ENCODE measurements at regions not wholly inside any gene's neighbourhood (a gene's known extent, or its start where the extent isn't known, plus 50 kb on each side); places are given as distances from the start of the nearest gene placed in this dataset.

DNA sequence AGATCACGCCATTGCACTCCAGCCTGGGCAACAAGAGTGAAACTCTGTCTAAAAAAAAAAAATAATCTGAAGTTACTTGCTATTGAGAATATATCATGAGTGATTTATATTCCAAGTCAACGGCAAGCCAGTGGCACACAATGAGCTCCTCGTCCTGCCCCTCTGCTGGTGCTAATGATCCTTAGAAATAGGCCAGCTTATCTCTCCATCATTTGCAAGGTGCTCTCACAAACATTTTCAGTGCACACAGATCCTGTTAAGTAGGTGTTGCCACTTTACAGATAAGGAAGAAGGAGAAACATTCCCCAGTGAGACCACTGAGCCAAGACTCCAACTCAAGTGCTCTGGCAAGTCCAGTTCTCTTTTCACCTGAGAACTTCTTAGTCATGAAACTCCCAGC lies 91.3 kb upstream of the GPR45 start:
- ATAC-seq (no peak), DNase-seq (no peak)
- Mint-ChIP-seq H3K36me3 (no peaks in the 10 kb centered on the region), H3K27ac (no peak overlapping the region), H3K9me3 (ENCODE audit: low read depth) (no peaks in the 10 kb centered on the region), H3K4me3 (no peak overlapping the region), H3K27me3 (peaks cover 44% of the 10 kb centered on the region), H3K4me1 (no peaks in the 10 kb centered on the region)
- CTCF ChIA-PET: no interaction called here

DNA sequence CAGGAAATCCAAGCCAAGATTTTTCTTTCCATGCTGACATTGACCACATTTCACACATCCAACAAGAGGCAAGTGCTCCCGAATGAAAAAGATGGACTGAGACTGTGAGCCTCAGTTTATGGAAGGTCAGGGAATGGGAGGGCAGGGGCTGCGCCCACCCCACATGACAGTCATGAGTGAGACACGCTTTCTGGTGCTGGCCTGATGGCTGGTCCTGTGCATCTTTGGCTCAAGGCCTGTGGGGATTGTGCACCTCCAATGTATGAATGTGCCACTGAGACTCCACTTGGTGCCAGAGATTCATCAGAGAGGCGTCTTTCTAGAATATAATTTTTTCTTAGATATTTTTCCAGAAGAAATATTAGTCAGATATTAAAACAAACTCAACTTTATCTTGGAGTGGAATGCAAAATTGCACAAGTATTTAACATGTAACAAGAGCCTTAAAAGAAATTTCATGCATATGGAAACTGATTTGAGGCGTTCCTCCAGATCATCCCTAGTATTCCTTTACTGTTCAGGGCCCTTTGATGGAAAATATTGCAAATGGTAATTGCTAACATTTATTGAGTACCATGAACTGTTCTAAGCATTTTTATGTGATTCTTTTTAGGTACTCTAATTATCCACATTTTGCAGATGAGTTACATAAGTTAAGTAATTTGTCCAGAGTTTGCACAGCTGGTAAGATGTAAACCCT lies 87.3 kb upstream of the GPR45 start:
- ATAC-seq (no peak), DNase-seq (no peak)
- no peak overlapping the region for H3K27ac Mint-ChIP-seq
- H3K36me3 Mint-ChIP-seq: no peaks in the 10 kb centered on the region
- peaks cover 49% of the 10 kb centered on the region for H3K27me3 Mint-ChIP-seq
- no peaks in the 10 kb centered on the region for H3K4me1 Mint-ChIP-seq
- H3K4me3 Mint-ChIP-seq: no peak overlapping the region
- CTCF ChIA-PET: interaction anchor here (0.8 kb wide), 1 partner anchor 82 kb away, joined by 3 read pairs; no protein-coding TSS in a partner anchor
- peaks cover 5% of the 10 kb centered on the region for H3K9me3 Mint-ChIP-seq (ENCODE audit: low read depth)

DNA sequence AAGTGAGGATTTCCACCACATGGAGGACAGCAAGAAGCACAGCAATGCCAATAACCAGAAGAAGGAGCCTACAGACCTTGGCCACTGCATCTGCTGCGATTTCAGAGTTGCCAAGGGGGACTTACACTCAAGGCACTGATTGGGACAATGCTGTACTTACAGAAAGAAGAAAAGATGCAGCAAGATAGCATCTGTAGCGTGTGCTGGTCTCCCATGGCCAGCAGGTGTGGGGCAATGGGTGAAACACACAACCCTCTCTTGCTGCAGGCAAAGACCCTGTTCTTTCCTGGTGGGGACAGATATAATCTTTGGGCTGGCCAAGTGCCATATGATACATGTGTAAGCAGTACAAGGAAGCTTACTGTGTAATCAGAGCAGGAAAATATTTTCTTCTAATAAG lies 85.4 kb upstream of the GPR45 start:
- CTCF ChIA-PET: no interaction called here
- no peak overlapping the region for H3K4me3 Mint-ChIP-seq
- H3K27ac Mint-ChIP-seq: no peak overlapping the region
- no peaks in the 10 kb centered on the region for H3K4me1 Mint-ChIP-seq
- DNase-seq (no peak), ATAC-seq (no peak)
- peaks cover 46% of the 10 kb centered on the region for H3K27me3 Mint-ChIP-seq
- H3K36me3 Mint-ChIP-seq: no peaks in the 10 kb centered on the region
- peaks cover 5% of the 10 kb centered on the region for H3K9me3 Mint-ChIP-seq (ENCODE audit: low read depth)

DNA sequence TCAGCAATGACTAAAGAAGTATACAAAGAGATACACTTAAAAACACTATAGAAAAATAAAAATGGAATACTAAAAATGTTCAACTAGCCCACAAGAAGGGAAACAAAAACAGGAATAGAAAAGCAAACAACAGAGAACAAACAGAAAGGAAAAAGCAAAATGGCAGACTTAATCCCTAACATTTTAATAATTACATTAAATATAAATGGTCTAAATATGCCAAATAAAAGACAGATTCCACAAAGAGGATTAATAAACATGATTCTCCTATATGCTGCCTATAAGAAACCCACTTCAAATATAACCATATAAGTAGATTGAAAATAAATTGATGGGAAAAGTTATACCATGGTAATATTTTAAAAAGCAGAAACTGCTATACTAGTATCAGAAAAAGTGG lies 83.5 kb upstream of the GPR45 start:
- peaks cover 5% of the 10 kb centered on the region for H3K9me3 Mint-ChIP-seq (ENCODE audit: low read depth)
- H3K4me1 Mint-ChIP-seq: no peaks in the 10 kb centered on the region
- no peak overlapping the region for H3K4me3 Mint-ChIP-seq
- H3K27me3 Mint-ChIP-seq: peaks cover 45% of the 10 kb centered on the region
- H3K27ac Mint-ChIP-seq: no peak overlapping the region
- ATAC-seq (no peak), DNase-seq (no peak)
- CTCF ChIA-PET: no interaction called here
- H3K36me3 Mint-ChIP-seq: no peaks in the 10 kb centered on the region

DNA sequence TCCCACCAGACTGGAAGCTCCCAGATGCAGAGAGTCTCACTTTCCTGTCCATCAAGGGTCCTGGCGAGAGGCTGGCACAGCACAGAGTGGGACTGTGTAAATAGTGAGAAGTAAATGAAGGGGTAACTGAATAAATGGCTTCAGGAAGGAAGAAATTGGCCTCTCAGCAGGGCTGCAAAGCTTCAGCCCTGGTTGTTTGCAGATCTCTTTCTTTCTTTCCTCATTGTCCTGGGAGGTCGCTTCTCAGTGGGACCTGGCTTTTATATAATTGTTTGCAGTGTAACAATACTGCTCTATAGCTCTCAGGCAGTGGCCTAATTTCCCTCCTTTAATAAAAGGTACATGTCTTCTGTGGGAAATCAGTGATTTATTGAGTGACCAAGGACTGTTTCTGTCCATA lies 74.9 kb upstream of the GPR45 start:
- H3K4me3 Mint-ChIP-seq: no peak overlapping the region
- H3K4me1 Mint-ChIP-seq: no peaks in the 10 kb centered on the region
- peaks cover 16% of the 10 kb centered on the region for H3K27me3 Mint-ChIP-seq
- CTCF ChIA-PET: no interaction called here
- DNase-seq (no peak), ATAC-seq (no peak)
- H3K36me3 Mint-ChIP-seq: no peaks in the 10 kb centered on the region
- no peaks in the 10 kb centered on the region for H3K9me3 Mint-ChIP-seq (ENCODE audit: low read depth)
- no peak overlapping the region for H3K27ac Mint-ChIP-seq

DNA sequence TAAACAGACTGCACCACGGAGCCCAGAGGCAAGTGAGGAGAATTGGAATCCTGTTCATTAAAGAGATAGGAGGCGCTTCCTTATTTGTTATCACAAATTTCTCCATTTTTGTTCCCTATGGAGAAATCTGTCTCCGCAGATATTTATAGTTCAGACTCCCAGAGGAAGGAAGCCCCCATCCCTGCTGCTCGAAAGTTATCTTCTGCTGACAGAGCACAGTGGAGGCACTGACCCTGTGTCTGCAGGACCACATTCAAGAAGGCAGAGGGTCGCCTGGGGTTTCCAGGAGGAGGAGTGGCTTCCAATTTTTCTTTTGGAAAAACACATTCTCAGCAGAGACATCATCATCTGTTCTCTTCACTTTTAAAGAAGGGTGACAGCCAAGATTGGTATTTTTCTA lies 73.0 kb upstream of the GPR45 start:
- no peaks in the 10 kb centered on the region for H3K9me3 Mint-ChIP-seq (ENCODE audit: low read depth)
- ATAC-seq (no peak), DNase-seq (no peak)
- no peaks in the 10 kb centered on the region for H3K4me1 Mint-ChIP-seq
- no peak overlapping the region for H3K4me3 Mint-ChIP-seq
- H3K27me3 Mint-ChIP-seq: peaks cover 21% of the 10 kb centered on the region
- no peak overlapping the region for H3K27ac Mint-ChIP-seq
- CTCF ChIA-PET: no interaction called here
- H3K36me3 Mint-ChIP-seq: no peaks in the 10 kb centered on the region

DNA sequence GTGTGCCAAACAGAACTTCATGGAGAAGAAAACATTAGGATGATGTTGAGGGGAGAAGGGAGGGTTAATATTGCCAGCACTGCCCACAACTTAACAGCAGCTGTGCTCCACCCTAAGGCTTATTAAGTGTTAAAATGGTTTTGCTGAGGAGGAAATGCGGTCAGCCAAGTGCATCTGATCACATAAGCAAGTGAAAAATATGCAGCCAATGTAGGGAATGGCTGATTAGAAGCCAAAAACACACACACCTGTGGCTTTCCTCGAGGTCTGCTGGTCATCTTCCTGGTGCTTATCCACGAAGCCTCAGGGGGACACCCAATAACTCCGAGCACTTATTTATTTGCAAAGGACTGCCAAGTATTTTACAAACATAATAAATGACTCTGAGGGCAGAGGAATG lies 66.3 kb upstream of the GPR45 start:
- no peak overlapping the region for H3K27ac Mint-ChIP-seq
- H3K36me3 Mint-ChIP-seq: no peaks in the 10 kb centered on the region
- DNase-seq: no peak
- CTCF ChIA-PET: no interaction called here
- no peaks in the 10 kb centered on the region for H3K9me3 Mint-ChIP-seq (ENCODE audit: low read depth)
- no peak for ATAC-seq
- H3K4me3 Mint-ChIP-seq: no peak overlapping the region
- H3K4me1 Mint-ChIP-seq: no peaks in the 10 kb centered on the region
- H3K27me3 Mint-ChIP-seq: peaks cover 28% of the 10 kb centered on the region

DNA sequence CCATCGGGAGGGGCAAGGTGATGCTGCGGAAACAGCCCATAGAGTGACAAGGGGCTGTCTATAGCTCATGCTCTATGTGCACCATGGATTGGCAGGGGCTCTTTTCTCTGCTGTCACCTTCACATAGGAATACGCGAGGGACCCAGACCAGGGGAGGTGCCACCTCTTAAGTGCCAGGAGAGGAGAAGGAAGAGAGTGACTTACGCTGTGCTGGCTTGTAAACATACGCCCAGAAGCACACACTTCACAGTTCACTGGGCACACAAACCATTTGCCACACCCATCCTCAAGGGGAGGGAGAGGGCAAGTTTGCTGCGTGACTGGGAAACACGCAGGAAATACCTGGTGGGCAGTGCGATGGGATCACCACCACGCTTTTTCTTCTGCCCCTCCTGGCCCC lies 65.1 kb upstream of the GPR45 start:
- Mint-ChIP-seq H3K27ac (no peak overlapping the region), H3K4me1 (no peaks in the 10 kb centered on the region), H3K4me3 (no peak overlapping the region), H3K27me3 (peaks cover 24% of the 10 kb centered on the region), H3K9me3 (ENCODE audit: low read depth) (no peaks in the 10 kb centered on the region), H3K36me3 (no peaks in the 10 kb centered on the region)
- no peak for ATAC-seq
- CTCF ChIA-PET: no interaction called here
- no peak for DNase-seq

DNA sequence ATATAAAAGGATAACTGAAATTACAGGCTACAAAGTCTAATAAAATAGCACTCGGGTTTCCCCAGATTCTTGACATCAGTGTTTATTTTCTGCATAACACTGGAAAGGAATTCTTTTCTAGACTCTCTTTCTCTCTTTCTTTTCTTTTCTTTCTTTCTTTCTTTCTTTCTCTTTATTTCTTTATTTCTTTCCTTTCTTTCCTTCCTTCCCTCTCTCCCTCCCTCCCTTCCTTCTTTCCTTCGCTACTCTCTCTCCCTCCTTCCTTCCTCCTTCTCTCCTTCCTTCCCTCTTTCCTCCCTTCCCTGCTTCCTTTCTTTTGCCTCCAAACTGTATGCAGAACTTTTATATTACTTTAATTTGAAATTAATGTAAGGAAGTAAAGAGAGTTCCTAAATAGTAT lies 64.5 kb upstream of the GPR45 start:
- no peaks in the 10 kb centered on the region for H3K9me3 Mint-ChIP-seq (ENCODE audit: low read depth)
- DNase-seq (no peak), ATAC-seq (no peak)
- no peak overlapping the region for H3K4me3 Mint-ChIP-seq
- no peaks in the 10 kb centered on the region for H3K4me1 Mint-ChIP-seq
- H3K27me3 Mint-ChIP-seq: peaks cover 24% of the 10 kb centered on the region
- no peaks in the 10 kb centered on the region for H3K36me3 Mint-ChIP-seq
- no peak overlapping the region for H3K27ac Mint-ChIP-seq
- CTCF ChIA-PET: no interaction called here

DNA sequence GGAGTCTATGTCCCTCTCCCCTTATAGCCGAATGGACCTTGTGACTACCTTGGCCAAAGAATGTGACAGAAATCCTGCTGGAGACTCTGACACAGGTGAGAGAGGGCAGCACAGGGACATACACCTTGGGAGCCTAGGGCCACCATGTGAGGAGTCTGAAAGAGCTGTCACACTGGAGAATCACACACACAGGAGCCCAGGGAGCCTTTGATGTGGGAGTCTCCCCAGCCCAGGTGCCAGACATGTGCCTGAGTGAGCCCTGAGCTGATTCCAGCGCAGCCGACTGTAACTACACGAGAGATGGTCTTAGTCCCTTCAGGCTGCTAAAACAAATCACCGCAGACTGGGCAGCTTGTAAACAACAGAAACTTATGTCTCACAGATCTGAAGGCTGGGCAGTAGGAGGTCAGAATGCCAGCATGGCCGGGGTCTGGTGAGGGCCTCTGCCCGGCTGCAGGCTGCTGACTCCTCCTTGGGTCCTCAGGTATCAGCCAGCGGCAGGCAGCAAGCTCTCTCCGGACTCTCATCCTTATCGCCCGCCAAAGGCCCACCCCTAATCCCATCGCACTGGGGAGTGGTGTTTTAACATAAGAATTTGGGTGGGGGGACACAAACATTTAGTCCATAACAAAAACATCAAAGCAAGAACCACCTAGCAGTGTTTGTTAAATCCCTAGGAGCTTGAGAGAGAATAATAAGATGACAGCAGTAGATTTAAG lies 63.8 kb upstream of the GPR45 start:
- no peaks in the 10 kb centered on the region for H3K9me3 Mint-ChIP-seq (ENCODE audit: low read depth)
- no peak overlapping the region for H3K27ac Mint-ChIP-seq
- peaks cover 28% of the 10 kb centered on the region for H3K27me3 Mint-ChIP-seq
- no peaks in the 10 kb centered on the region for H3K36me3 Mint-ChIP-seq
- DNase-seq (no peak), ATAC-seq (no peak)
- no peak overlapping the region for H3K4me3 Mint-ChIP-seq
- CTCF ChIA-PET: no interaction called here
- H3K4me1 Mint-ChIP-seq: no peaks in the 10 kb centered on the region

DNA sequence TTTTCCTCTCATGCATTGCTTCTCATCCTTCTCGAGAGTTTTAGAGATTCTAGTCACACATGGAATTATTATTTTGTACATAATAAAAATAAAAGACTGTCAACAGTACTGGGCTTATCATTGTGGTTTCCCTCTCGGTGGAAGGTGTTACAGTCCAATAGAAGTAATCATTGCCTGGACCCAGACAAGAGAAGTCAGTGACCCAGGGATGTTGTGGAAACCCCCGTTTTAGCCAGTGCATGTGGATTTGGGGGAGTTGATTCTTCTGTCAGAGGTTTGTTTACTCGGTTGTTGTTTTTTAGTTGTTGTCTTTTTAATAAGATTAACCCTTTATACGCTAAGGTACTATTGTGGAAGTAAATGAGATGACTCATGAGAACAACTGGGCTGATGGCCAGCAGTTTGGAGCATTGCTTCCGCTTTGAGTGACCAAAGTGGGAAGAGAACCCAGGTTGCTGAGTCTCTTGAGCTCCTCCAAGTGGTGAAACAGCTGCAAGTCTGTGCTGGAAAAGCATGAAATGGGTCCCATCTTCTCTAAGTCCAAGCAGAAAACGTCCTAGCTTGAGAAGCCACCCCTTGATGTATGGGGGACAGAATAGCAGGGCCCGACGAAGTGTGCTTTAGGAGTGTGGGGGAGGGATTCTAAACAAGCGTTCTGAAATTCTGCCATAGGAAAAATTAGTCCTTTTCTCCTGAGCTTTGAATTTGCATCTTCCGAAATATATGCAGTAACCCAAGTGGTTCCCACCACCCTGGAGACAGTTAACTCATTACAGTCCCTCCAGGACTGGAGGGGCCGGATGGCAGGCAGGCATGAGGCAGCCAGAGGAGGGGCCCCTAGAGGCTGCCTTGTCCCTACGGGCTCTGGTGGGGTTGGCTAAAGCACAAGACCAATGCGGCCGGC lies 61.8 kb upstream of the GPR45 start:
- CTCF ChIA-PET: interaction anchor here (0.8 kb wide), 1 partner anchor 65 kb away, joined by 3 read pairs; no protein-coding TSS in a partner anchor
- Mint-ChIP-seq H3K27me3 (peaks cover 16% of the 10 kb centered on the region), H3K4me1 (no peaks in the 10 kb centered on the region), H3K4me3 (no peak overlapping the region), H3K27ac (no peak overlapping the region), H3K9me3 (ENCODE audit: low read depth) (no peaks in the 10 kb centered on the region), H3K36me3 (no peaks in the 10 kb centered on the region)
- DNase-seq (no peak), ATAC-seq (no peak)

DNA sequence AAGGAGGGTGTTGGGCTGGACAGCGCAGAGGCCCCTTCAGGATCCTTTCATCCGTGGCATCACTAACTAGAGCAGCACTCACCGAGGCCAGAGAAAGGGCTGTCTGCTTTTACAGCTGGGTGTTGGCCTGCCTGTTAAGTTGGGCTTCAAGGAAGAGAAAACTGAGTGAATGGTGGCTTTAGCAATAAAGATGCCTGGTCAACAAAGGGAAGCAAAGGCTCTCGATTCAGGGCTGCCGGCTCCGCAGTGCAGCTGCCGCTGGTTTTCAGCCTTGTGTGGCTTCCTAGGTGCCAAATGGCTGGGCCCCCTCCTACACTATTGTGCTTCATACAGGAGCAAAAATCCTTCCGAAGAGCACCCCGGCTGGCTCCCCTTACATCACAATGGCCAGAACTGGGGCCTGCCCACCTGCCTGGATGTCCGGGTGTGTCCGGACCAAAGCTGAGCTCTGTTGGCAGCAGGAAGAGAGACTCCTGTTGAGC lies 61.0 kb upstream of the GPR45 start:
- no peaks in the 10 kb centered on the region for H3K9me3 Mint-ChIP-seq (ENCODE audit: low read depth)

DNA sequence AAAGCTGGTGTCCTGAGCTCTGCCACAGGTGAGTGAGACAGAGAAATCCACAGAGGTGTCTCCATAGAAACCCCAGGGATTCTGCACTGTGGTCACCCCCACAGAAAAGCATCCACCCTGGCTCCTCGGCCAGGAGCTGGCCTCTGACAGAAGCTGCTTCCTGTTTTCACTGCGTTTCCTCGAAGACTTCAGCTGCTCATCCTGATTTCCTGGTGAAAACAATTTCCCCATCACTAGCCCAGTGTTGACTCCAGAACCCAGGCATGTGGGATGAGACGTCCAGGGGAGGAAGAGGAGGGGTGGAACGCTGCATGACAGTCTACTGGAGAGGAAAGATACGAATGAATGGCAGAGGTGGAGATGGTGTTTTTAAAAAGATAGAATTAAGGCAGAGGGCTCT lies 60.3 kb upstream of the GPR45 start:
- H3K36me3 Mint-ChIP-seq: no peaks in the 10 kb centered on the region
- CTCF ChIA-PET: no interaction called here
- no peaks in the 10 kb centered on the region for H3K9me3 Mint-ChIP-seq (ENCODE audit: low read depth)
- H3K4me1 Mint-ChIP-seq: no peaks in the 10 kb centered on the region
- ATAC-seq (no peak), DNase-seq (no peak)
- H3K27me3 Mint-ChIP-seq: peaks cover 11% of the 10 kb centered on the region
- no peak overlapping the region for H3K27ac Mint-ChIP-seq
- H3K4me3 Mint-ChIP-seq: no peak overlapping the region

More for the DNA sequence above, 61.0 kb upstream of the GPR45 start:
- CTCF ChIA-PET: no interaction called here
- no peak overlapping the region for H3K27ac Mint-ChIP-seq
- DNase-seq: no peak
- no peaks in the 10 kb centered on the region for H3K4me1 Mint-ChIP-seq
- no peak for ATAC-seq
- H3K4me3 Mint-ChIP-seq: no peak overlapping the region
- peaks cover 13% of the 10 kb centered on the region for H3K27me3 Mint-ChIP-seq
- H3K36me3 Mint-ChIP-seq: no peaks in the 10 kb centered on the region
